ENCODE measurements at regions not wholly inside any gene's neighbourhood (a gene's known extent, or its start where the extent isn't known, plus 50 kb on each side); places are given as distances from the start of the nearest gene placed in this dataset.

GRCh38 chr3:72388117-72388516 is 460.1 kb downstream of the SHQ1 start:
- intact Hi-C loops (cut with micrococcal nuclease) (no loop called here), dilution Hi-C loops (cut with HindIII; ENCODE audit: low sequenced_read_pairs, unreplicated experiment) (no loop called here), in situ Hi-C loops (cut with MboI; ENCODE audit: low sequenced_read_pairs) (no loop called here)
- Histone ChIP-seq H3K14ac (replicated peaks; ENCODE audit: low read depth, low read length) (no peak overlapping the region), H2AK9ac (replicated peaks; ENCODE audit: low read depth, low read length, poor library complexity) (no peak overlapping the region), H2BK120ac (ENCODE audit: low read depth, low read length) (no peak overlapping the region), H4K5ac (ENCODE audit: low read depth, low read length) (no peak overlapping the region), H4K91ac (ENCODE audit: insufficient read depth, low read depth, low read length) (no peak overlapping the region), H3K4me1 (ENCODE audit: control insufficient read depth, insufficient read depth, low read length) (no peaks in the 10 kb centered on the region; the same call in 1 of the 2 replicates), H3K18ac (ENCODE audit: low read depth, low read length) (no peak overlapping the region), H3K4ac (ENCODE audit: low read depth, low read length) (no peak overlapping the region), H2BK20ac (ENCODE audit: low read depth, low read length) (no peak overlapping the region), H3K36me3 (ENCODE audit: control insufficient read depth, insufficient read depth, low read length) (no peaks in the 10 kb centered on the region), H2BK5ac (ENCODE audit: low read depth, low read length, poor library complexity, severe bottlenecking) (no peak overlapping the region), H3K56ac (ENCODE audit: extremely low read depth, insufficient read depth, low read length) (no peak overlapping the region), H3K9ac (ENCODE audit: low read depth, low read length) (no peak overlapping the region), H3K9me3 (ENCODE audit: control insufficient read depth, insufficient read depth, low read length) (no peaks in the 10 kb centered on the region), H3K27me3 (ENCODE audit: control insufficient read depth, insufficient read depth, low read length) (no peaks in the 10 kb centered on the region), H2AFZ (replicated peaks; ENCODE audit: low read length, poor library complexity) (no peak overlapping the region), H3K79me1 (ENCODE audit: low read depth in 1 of 2, low read length in 2 of 2) (peaks cover 26 to 66% of the 10 kb centered on the region in 2 experiments), H3K4me2 (ENCODE audit: low read depth, low read length) (no peak overlapping the region), H3K23ac (ENCODE audit: low read depth, low read length) (no peak overlapping the region), H2AK5ac (ENCODE audit: low read depth, low read length) (no peak overlapping the region), H3K27ac (ENCODE audit: insufficient read depth, low read length) (no peak overlapping the region), H4K8ac (ENCODE audit: low read depth in 2 of 2, low read length in 2 of 2) (no peak overlapping the region), H4K20me1 (ENCODE audit: insufficient read depth, low read length) (peaks cover 81% of the 10 kb centered on the region), H3K9me1 (ENCODE audit: insufficient read depth, low read length) (no peaks in the 10 kb centered on the region; the same call in none of the 2 replicates), H2BK15ac (ENCODE audit: low read depth, low read length) (no peak overlapping the region), H3K4me3 (ENCODE audit: insufficient read depth, low read depth, low read length) (no peak overlapping the region)
- no peak for DNase-seq
- TF ChIP-seq POLR2A (IDR thresholded peaks at IDR 0.05; ENCODE audit: low read depth, low read length) = no peak
- TF ChIP-seq, protein P1, sequence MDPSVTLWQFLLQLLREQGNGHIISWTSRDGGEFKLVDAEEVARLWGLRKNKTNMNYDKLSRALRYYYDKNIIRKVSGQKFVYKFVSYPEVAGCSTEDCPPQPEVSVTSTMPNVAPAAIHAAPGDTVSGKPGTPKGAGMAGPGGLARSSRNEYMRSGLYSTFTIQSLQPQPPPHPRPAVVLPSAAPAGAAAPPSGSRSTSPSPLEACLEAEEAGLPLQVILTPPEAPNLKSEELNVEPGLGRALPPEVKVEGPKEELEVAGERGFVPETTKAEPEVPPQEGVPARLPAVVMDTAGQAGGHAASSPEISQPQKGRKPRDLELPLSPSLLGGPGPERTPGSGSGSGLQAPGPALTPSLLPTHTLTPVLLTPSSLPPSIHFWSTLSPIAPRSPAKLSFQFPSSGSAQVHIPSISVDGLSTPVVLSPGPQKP (IDR thresholded peaks at IDR 0.05; ENCODE audit: borderline replicate concordance, low read depth, low read length) = no peak
- no peak for TF ChIP-seq RCOR1 (IDR thresholded peaks at IDR 0.05; ENCODE audit: insufficient replicate concordance, low read length)
- no peak for TF ChIP-seq SMC3 (IDR thresholded peaks at IDR 0.05; ENCODE audit: low read depth, low read length)
- TF ChIP-seq NFE2L2 (IDR thresholded peaks at IDR 0.05; ENCODE audit: low read depth, low read length) = no peak
- TF ChIP-seq MAFK (IDR thresholded peaks at IDR 0.05; ENCODE audit: low read depth, low read length) = no peak
- no peak for TF ChIP-seq RAD21 (IDR thresholded peaks at IDR 0.05; ENCODE audit: low read length)
- TF ChIP-seq MXI1 (IDR thresholded peaks at IDR 0.05; ENCODE audit: borderline replicate concordance, low read depth, low read length) = no peak
- TF ChIP-seq BHLHE40 (IDR thresholded peaks at IDR 0.05; ENCODE audit: low read depth, low read length) = no peak
- TF ChIP-seq RFX5 (IDR thresholded peaks at IDR 0.05; ENCODE audit: low read depth, low read length) = no peak
- no peak for TF ChIP-seq USF2 (IDR thresholded peaks at IDR 0.05; ENCODE audit: low read depth, low read length)
- TF ChIP-seq FOS (IDR thresholded peaks at IDR 0.05; ENCODE audit: low read depth, low read length) = no peak
- TF ChIP-seq CEBPB (IDR thresholded peaks at IDR 0.05; ENCODE audit: low read depth, low read length) = no peak
- no peak for TF ChIP-seq CHD1 (IDR thresholded peaks at IDR 0.05; ENCODE audit: low read depth, low read length)
- TF ChIP-seq MAZ (IDR thresholded peaks at IDR 0.05; ENCODE audit: borderline replicate concordance, low read depth, low read length) = no peak
- TF ChIP-seq, protein P2, sequence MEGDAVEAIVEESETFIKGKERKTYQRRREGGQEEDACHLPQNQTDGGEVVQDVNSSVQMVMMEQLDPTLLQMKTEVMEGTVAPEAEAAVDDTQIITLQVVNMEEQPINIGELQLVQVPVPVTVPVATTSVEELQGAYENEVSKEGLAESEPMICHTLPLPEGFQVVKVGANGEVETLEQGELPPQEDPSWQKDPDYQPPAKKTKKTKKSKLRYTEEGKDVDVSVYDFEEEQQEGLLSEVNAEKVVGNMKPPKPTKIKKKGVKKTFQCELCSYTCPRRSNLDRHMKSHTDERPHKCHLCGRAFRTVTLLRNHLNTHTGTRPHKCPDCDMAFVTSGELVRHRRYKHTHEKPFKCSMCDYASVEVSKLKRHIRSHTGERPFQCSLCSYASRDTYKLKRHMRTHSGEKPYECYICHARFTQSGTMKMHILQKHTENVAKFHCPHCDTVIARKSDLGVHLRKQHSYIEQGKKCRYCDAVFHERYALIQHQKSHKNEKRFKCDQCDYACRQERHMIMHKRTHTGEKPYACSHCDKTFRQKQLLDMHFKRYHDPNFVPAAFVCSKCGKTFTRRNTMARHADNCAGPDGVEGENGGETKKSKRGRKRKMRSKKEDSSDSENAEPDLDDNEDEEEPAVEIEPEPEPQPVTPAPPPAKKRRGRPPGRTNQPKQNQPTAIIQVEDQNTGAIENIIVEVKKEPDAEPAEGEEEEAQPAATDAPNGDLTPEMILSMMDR (conservative IDR thresholded peaks at IDR 0.05; ENCODE audit: low read depth, low read length) = no peak
- no peak for ATAC-seq (ENCODE audit: low read depth)
- no CpG with 5 or more reads among the region's 4 CpGs for WGBS, 2 experiments (ENCODE audit: extremely low coverage in 2 of 2, insufficient read length in 1 of 2)
- POLR2A ChIA-PET (ENCODE audit: unreplicated experiment) = no interaction called here
- BruUV-seq (replicated peaks) = no TSS peak
- CTCF ChIA-PET = no interaction called here

All from IMR-90 (cell line).